HCT116 (cell line): ENCODE measurements at regions not wholly inside any gene's neighbourhood (a gene's known extent, or its start where the extent isn't known, plus 50 kb on each side); places are given as distances from the start of the nearest gene placed in this dataset.

ENCODE experiments used
- ATAC-seq: fragments of 200-7000 bp; cut with Tn5 transposase; 2 replicates; pipeline ENCODE4 v1.9.1; 2020; ENCODE audit warnings: mild to moderate bottlenecking, moderate library complexity
- BruUV-seq: library from RNA; stranded (reverse); fragments of 400-500 nt; replicated peaks from 2 replicates; lab custom pipeline; 2021; lab: Mats Ljungman, UMichigan
- CTCF ChIA-PET: fragments of 300-600 bp; sonication (Branson Sonifier 250); formaldehyde crosslinking; loops from one replicate; lab custom pipeline; 2021; ENCODE audit warnings: antibody characterized with exemption; lab: Charles Lee
- POLR2A ChIA-PET: fragments of 300-600, 350-600 bp; sonication (Branson Sonifier 250); formaldehyde crosslinking; loops from one replicate; lab custom pipeline; 2021; ENCODE audit warnings: antibody characterized with exemption; lab: Charles Lee
- RAD21 ChIA-PET, 2 experiments: fragments of 300-600 bp; sonication (Branson Sonifier 250); formaldehyde crosslinking; loops; one replicate each; lab custom pipeline; 2023; ENCODE audit warnings: low total read pairs in 2 of 2; ENCODE audit not compliant: uncharacterized antibody in 2 of 2, unreplicated experiment in 2 of 2, low non-redundant PET in 1 of 2; lab: Charles Lee
- DNase-seq: peaks from one replicate; pipeline ENCODE4 v3.0.0-alpha.2; 2010; ENCODE audit warnings: low read depth, low spot score
- H2AFZ ChIP-seq: fragments of 200-600 bp; shearing (Covaris generic), sonication (generic); 2 replicates; pipeline ENCODE4 v1.6.1; 2017; ENCODE audit warnings: low read depth, mixed run types, mixed read lengths, antibody characterized with exemption, low read length; ENCODE audit not compliant: poor library complexity, severe bottlenecking
- H3K27ac ChIP-seq: 2 replicates; pipeline ENCODE4 v1.5.1; 2012; ENCODE audit warnings: low read depth, low read length
- H3K27me3 ChIP-seq: fragments of 200-600 bp; sonication (generic); 2 replicates; pipeline ENCODE4 v1.6.1; 2016; ENCODE audit warnings: mixed run types, low read length, mixed read lengths; ENCODE audit not compliant: insufficient read depth
- H3K36me3 ChIP-seq, 2 experiments: fragments of 200-500 bp in 1 of 2; fragments of 200-600 bp in 1 of 2; sonication (Bioruptor generic) in 1 of 2; sonication (generic) in 1 of 2; 2 replicates each; pipeline versions ENCODE4 v1.5.1 to v1.6.1; 2014 to 2016; ENCODE audit warnings: low read length in 2 of 2, inconsistent platforms in 1 of 2, mixed read lengths in 1 of 2, mixed run types in 1 of 2; ENCODE audit not compliant: insufficient read depth in 2 of 2, control insufficient read depth in 1 of 2
- H3K4me1 ChIP-seq, 2 experiments: fragments of 200-600 bp in 1 of 2; sonication (generic) in 1 of 2; 2 replicates each; pipeline versions ENCODE4 v1.5.1 to v1.6.1; 2012 to 2017; ENCODE audit warnings: low read length in 2 of 2, inconsistent platforms in 1 of 2, mild to moderate bottlenecking in 1 of 2, mixed read lengths in 1 of 2, mixed run types in 1 of 2, moderate library complexity in 1 of 2; ENCODE audit not compliant: insufficient read depth in 2 of 2, control insufficient read depth in 1 of 2
- H3K4me2 ChIP-seq: fragments of 200-600 bp; sonication (generic); 2 replicates; pipeline ENCODE4 v1.6.1; 2017; ENCODE audit warnings: mixed run types, low read length, mixed read lengths
- H3K4me3 ChIP-seq, 2 experiments: fragments of 200-600 bp in 1 of 2; sonication (generic) in 1 of 2; replicated peaks in 1 of 2; 2 replicates each; pipeline ENCODE4 v1.5.1; 2011 to 2016; ENCODE audit warnings: low read length in 2 of 2, control low read depth in 1 of 2, low read depth in 1 of 2, mild to moderate bottlenecking in 1 of 2, mixed read lengths in 1 of 2, mixed run types in 1 of 2
- H3K79me2 ChIP-seq: fragments of 200-600 bp; sonication (generic); 2 replicates; pipeline ENCODE4 v1.6.1; 2017; ENCODE audit warnings: mild to moderate bottlenecking, mixed run types, low read length, moderate library complexity, mixed read lengths; ENCODE audit not compliant: insufficient read depth
- H3K9ac ChIP-seq: fragments of 200-600 bp; sonication (generic); 2 replicates; pipeline ENCODE4 v1.6.1; 2016; ENCODE audit warnings: low read length, mixed read lengths
- H3K9me2 ChIP-seq: fragments of 200-600 bp; sonication (generic), shearing (Covaris generic); 2 replicates; pipeline ENCODE4 v1.6.1; 2017; ENCODE audit warnings: mixed run types, mild to moderate bottlenecking, moderate library complexity; ENCODE audit not compliant: insufficient read depth
- H3K9me3 ChIP-seq, 2 experiments: fragments of 200-500 bp in 1 of 2; fragments of 200-600 bp in 1 of 2; sonication (Bioruptor generic) in 1 of 2; sonication (generic) in 1 of 2; 2 replicates each; pipeline ENCODE4 v1.6.1; 2014 to 2017; ENCODE audit warnings: low read length in 2 of 2, mixed read lengths in 2 of 2, inconsistent platforms in 1 of 2, low read depth in 1 of 2, mild to moderate bottlenecking in 1 of 2, mixed run types in 1 of 2, moderate library complexity in 1 of 2; ENCODE audit not compliant: control insufficient read depth in 1 of 2, insufficient read depth in 1 of 2
- H4K20me1 ChIP-seq: fragments of 200-600 bp; sonication (generic), shearing (Covaris generic); 2 replicates; pipeline ENCODE4 v1.6.1; 2017; ENCODE audit warnings: mixed run types, mild to moderate bottlenecking, moderate library complexity; ENCODE audit not compliant: insufficient read depth
- CBX3 ChIP-seq: IDR thresholded peaks from 2 replicates; pipeline ENCODE4 v1.6.1; 2012; ENCODE audit warnings: low read depth
- EGR1 ChIP-seq: IDR thresholded peaks from 2 replicates; pipeline ENCODE4 v1.6.1; 2012; ENCODE audit warnings: low read depth
- EZH2phosphoT487 ChIP-seq: fragments of 200-600 bp; IDR thresholded peaks from 2 replicates; pipeline ENCODE4 v1.6.1; 2018; ENCODE audit warnings: antibody characterized with exemption, borderline replicate concordance
- POLR2A ChIP-seq: IDR thresholded peaks from 2 replicates; pipeline ENCODE4 v1.7.0; 2011; ENCODE audit warnings: borderline replicate concordance; ENCODE audit not compliant: insufficient read depth, insufficient read length; ENCODE audit errors: extremely low read depth
- POLR2AphosphoS5 ChIP-seq: IDR thresholded peaks from 2 replicates; pipeline ENCODE4 v1.6.1; 2011; ENCODE audit warnings: mild to moderate bottlenecking, low read depth, low read length, moderate library complexity
- SP1 ChIP-seq: IDR thresholded peaks from 2 replicates; pipeline ENCODE4 v1.6.1; 2012; ENCODE audit warnings: low read depth
- TCF7L2 ChIP-seq: IDR thresholded peaks from 2 replicates; pipeline ENCODE4 v1.7.0; 2011; ENCODE audit warnings: borderline replicate concordance, inconsistent platforms; ENCODE audit not compliant: insufficient read depth, insufficient read length; ENCODE audit errors: extremely low read depth
- ZFX ChIP-seq: fragments of 450-650 bp; IDR thresholded peaks from 2 replicates; pipeline ENCODE4 v1.6.1; 2017
- intact Hi-C: fragments of 100-400 bp; cut with micrococcal nuclease; formaldehyde crosslinking; loops from 2 replicates; pipeline ENCODE4 v1.10.0; 2022
- TF ChIP-seq, protein P1 (sequence below): IDR thresholded peaks from 2 replicates; pipeline ENCODE4 v1.6.1; 2012

DNA sequence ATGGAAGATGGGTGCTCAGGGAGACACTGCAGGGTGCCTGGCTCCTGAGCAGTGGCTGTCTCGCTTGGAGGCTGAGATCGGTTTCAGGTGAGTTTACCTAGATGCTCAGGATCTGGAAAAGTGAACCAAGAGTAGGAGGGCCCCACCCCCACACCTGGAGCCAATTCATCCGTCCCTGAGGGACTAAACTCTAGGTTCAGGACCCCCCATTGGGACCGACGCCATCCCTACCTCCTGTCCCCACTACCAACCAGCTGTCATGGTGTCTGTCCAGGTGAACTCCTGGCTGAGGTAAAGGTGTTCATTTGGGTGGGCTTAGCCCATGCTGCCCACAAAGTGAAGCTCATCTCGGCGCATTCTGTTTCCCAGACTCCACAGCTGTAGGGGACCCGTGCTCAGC, 174.6 kb upstream of the PLPP4 start:
- POLR2A ChIA-PET: no interaction called here
- no peak overlapping the region for H3K4me2 ChIP-seq
- H2AFZ ChIP-seq: no peak overlapping the region
- H4K20me1 ChIP-seq: no peaks in the 10 kb centered on the region
- RAD21 ChIA-PET: no interaction called here
- no peak for ATAC-seq
- no peak for TF ChIP-seq EZH2phosphoT487
- TF ChIP-seq POLR2AphosphoS5: no peak
- no peak for TF ChIP-seq CBX3
- no peak for TF ChIP-seq ZFX
- TF ChIP-seq TCF7L2: no peak
- TF ChIP-seq EGR1: no peak
- TF ChIP-seq POLR2A: no peak
- TF ChIP-seq, protein P1, sequence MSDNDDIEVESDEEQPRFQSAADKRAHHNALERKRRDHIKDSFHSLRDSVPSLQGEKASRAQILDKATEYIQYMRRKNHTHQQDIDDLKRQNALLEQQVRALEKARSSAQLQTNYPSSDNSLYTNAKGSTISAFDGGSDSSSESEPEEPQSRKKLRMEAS: no peak
- TF ChIP-seq SP1: no peak
- TF ChIP-seq, all 23 proteins: peak for 0
- Histone ChIP-seq H3K9me2 (no peaks in the 10 kb centered on the region), H3K9ac (no peak overlapping the region), H3K4me1 (no peaks in the 10 kb centered on the region), H3K9me3 (no peaks in the 10 kb centered on the region), H3K27me3 (peaks cover 16% of the 10 kb centered on the region; the same call in 1 of the 2 replicates), H3K36me3 (no peaks in the 10 kb centered on the region), H3K4me3 (no peak overlapping the region), H3K27ac (no peak overlapping the region), H3K79me2 (no peaks in the 10 kb centered on the region)
- intact Hi-C loops: no loop called here
- CTCF ChIA-PET: no interaction called here
- BruUV-seq: no TSS peak
- DNase-seq: no peak

DNA sequence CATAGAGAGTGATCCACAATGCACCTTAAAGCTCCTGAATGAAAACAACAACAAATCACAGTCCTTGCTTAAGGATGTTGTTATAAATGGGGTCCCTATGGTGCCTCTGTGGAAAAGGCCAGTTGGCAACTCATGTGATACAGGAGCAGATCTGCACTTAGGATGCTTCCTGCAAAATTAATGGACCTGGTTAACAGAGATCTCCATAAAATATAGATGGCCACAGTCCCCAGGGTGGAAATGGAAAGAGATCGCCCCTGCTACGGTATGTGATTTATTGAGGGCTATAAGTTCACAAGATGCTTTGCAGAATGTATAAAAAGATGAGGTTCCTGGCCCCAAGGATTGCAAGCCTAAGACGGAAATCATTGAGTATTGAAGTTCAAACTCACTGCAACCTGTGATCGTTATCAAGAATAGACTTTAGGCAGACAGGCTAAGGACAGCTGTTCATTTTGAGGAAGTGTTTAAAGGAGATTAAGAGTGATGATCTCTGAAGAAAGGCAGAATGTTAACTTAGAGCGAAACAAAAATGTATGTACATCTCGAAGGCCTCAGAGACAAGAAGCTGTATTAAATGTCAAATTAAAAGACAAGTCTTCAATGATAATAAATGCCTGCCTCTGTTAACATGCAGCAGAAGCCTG, 174.1 kb upstream of the PLPP4 start:
- Histone ChIP-seq H3K36me3 (no peaks in the 10 kb centered on the region), H3K4me3 (no peak overlapping the region), H3K4me1 (no peaks in the 10 kb centered on the region), H3K9me3 (no peaks in the 10 kb centered on the region), H3K79me2 (no peaks in the 10 kb centered on the region), H3K9me2 (no peaks in the 10 kb centered on the region), H3K4me2 (no peak overlapping the region), H3K27ac (no peak overlapping the region), H2AFZ (no peak overlapping the region), H4K20me1 (no peaks in the 10 kb centered on the region), H3K9ac (no peak overlapping the region), H3K27me3 (peaks cover 16% of the 10 kb centered on the region; the same call in 1 of the 2 replicates)
- CTCF ChIA-PET: no interaction called here
- DNase-seq (no peak), ATAC-seq (no peak)
- intact Hi-C loops: no loop called here
- POLR2A ChIA-PET: no interaction called here
- TF ChIP-seq EGR1: no peak
- RAD21 ChIA-PET: no interaction called here
- BruUV-seq: no TSS peak
